Pancreas (tissue), 10 donors: ENCODE measurements at regions not wholly inside any gene's neighbourhood (a gene's known extent, or its start where the extent isn't known, plus 50 kb on each side); places are given as distances from the start of the nearest gene placed in this dataset.
A peak's percentile ranks its signal among the peaks of the same experiment; 100 is the strongest.

Experiments
- ATAC-seq, 4 donors: fragments of 200-7000 bp; cut with Tn5 transposase; one replicate each; pipeline versions ENCODE4 v1.8.0 to v1.9.1; 2020; ENCODE audit warnings: mild to moderate bottlenecking in 4 of 4, moderate library complexity in 4 of 4
- DNase-seq, 6 donors: peaks; one replicate each; pipeline ENCODE4 v3.0.0-alpha.2; 2020
- FAIRE-seq: peaks from 2 replicates; lab custom pipeline; 2012; peaks lifted over from hg19 to GRCh38; lab: Jason Lieb, UNC
- H3K27ac ChIP-seq, 4 donors: fragments of 200-600 bp; sonication (generic); 1 replicate in 3 of 4; 2 replicates in 1 of 4; pipeline versions ENCODE4 v1.5.0 to v1.8.0; 2020
- H3K27me3 ChIP-seq, 4 donors: fragments of 200-600 bp; one replicate each; pipeline ENCODE4 v1.8.0; 2021
- H3K36me3 ChIP-seq, 3 donors: fragments of 200-600 bp; sonication (generic) in 1 of 3; one replicate each; pipeline versions ENCODE4 v1.5.0 to v1.8.0; 2020 to 2021
- H3K4me1 ChIP-seq, 3 donors: fragments of 200-600 bp; one replicate each; pipeline ENCODE4 v1.8.0; 2021
- H3K4me3 ChIP-seq, 4 donors: fragments of 200-600 bp; sonication (generic) in 2 of 4; one replicate each; pipeline versions ENCODE4 v1.5.0 to v1.8.0; 2020 to 2021
- H3K9me3 ChIP-seq, 4 donors: fragments of 200-600 bp; one replicate each; pipeline ENCODE4 v1.8.0; 2021
- CTCF ChIP-seq, 4 donors: fragments of 200-600 bp; sonication (generic) in 3 of 4; IDR thresholded peaks; one replicate each; pipeline versions ENCODE4 v1.5.0 to v1.8.0; 2021; ENCODE audit warnings: antibody characterized with exemption in 4 of 4
- WGBS, 2 donors: extraction: QIAGEN DNeasy Blood & Tissue Kit; methylation state at CpG; one replicate each; pipeline ENCODE4 v1.1.7; 2013; 5-methylcytosine and 5-hydroxymethylcytosine counted together
- intact Hi-C, 3 donors: fragments of 100-400 bp; cut with DNase I; formaldehyde crosslinking; loops; one replicate each; pipeline versions ENCODE4 v1.11.1 to v1.14.2; 2022
- donor health status: healthy with polysubstance abuse.
- donor health status: DM: no; HTN: no; CAD: no; lungs with moderate emphysema.
- donor health status: DM: no; HTN: no; CAD: no.
- donor health status: control.
- donor health status: control.
- donor health status: Bipolar disorder and iron deficiency.
- donor health status: DM: yes; HTN: yes; CAD: no.
- donor health status: DM: no; HTN: no; CAD: no.
- donor health status: DM: no; HTN: no; CAD: no.
- donor health status: DM: yes; HTN: yes; CAD: no.

GRCh38 chr6:4582506-4583417 is 193.4 kb upstream of the CDYL start:
- H3K27me3 ChIP-seq = no peaks in the 10 kb centered on the region
- TF ChIP-seq CTCF (IDR thresholded peaks at IDR 0.05) = no peak
- ATAC-seq (peak in 1 of 4 donors; percentile 61), FAIRE-seq (no peak), DNase-seq (no peak)
- H3K4me3 ChIP-seq = no peak overlapping the region
- 76 to 77% methylated on average over 8 of the region's 8 CpGs for WGBS, 2 donors
- H3K36me3 ChIP-seq = no peaks in the 10 kb centered on the region
- H3K4me1 ChIP-seq = no peaks in the 10 kb centered on the region
- intact Hi-C loops = no loop called here
- H3K27ac ChIP-seq = no peak overlapping the region
- no peaks in the 10 kb centered on the region for H3K9me3 ChIP-seq

GRCh38 chr6:4581468-4582385 is 194.5 kb upstream of the CDYL start:
- Histone ChIP-seq H3K27ac (no peak overlapping the region), H3K4me1 (no peaks in the 10 kb centered on the region), H3K4me3 (no peak overlapping the region), H3K9me3 (no peaks in the 10 kb centered on the region), H3K36me3 (no peaks in the 10 kb centered on the region), H3K27me3 (no peaks in the 10 kb centered on the region)
- ATAC-seq (no peak), FAIRE-seq (no peak), DNase-seq (no peak)
- WGBS, 2 donors = 57 to 67% methylated on average over 6 of the region's 6 CpGs
- TF ChIP-seq CTCF (IDR thresholded peaks at IDR 0.05) = no peak
- intact Hi-C loops = no loop called here

GRCh38 chr6:4580361-4580760 is 195.8 kb upstream of the CDYL start:
- Histone ChIP-seq H3K36me3 (no peaks in the 10 kb centered on the region), H3K4me1 (no peaks in the 10 kb centered on the region), H3K27me3 (no peaks in the 10 kb centered on the region), H3K27ac (no peak overlapping the region), H3K4me3 (no peak overlapping the region), H3K9me3 (no peaks in the 10 kb centered on the region)
- no peak for DNase-seq
- 90 to 93% methylated on average over 1 of the region's 1 CpG for WGBS, 2 donors
- no peak for TF ChIP-seq CTCF (IDR thresholded peaks at IDR 0.05)
- no peak for ATAC-seq
- FAIRE-seq = no peak
- intact Hi-C loops = no loop called here

- ATAC-seq (peak; percentile 62 to 91 (median 90)), FAIRE-seq (no peak)
Observed at GRCh38 chr6:4577406-4577805, 198.8 kb upstream of the CDYL start.

More at GRCh38 chr6:4577406-4577805, 198.8 kb upstream of the CDYL start:
- Histone ChIP-seq H3K27ac (no peak overlapping the region), H3K4me3 (no peak overlapping the region), H3K36me3 (no peaks in the 10 kb centered on the region), H3K4me1 (no peaks in the 10 kb centered on the region), H3K9me3 (no peaks in the 10 kb centered on the region), H3K27me3 (no peaks in the 10 kb centered on the region)
- intact Hi-C loops = no loop called here
- 11 to 14% methylated on average over 2 of the region's 2 CpGs for WGBS, 2 donors
- no peak for TF ChIP-seq CTCF (IDR thresholded peaks at IDR 0.05)
- DNase-seq = peak in 4 of 6 donors; percentile 5 to 46 (median 22)
